H1 (cell line): ENCODE measurements at regions not wholly inside any gene's neighbourhood (a gene's known extent, or its start where the extent isn't known, plus 50 kb on each side); places are given as distances from the start of the nearest gene placed in this dataset.
A peak's percentile ranks its signal among the peaks of the same experiment; 100 is the strongest.
"Not testable (repeated sequence)": the region's sequence is repeated elsewhere in the genome, so short reads cannot be mapped to it uniquely, and the experiment has no call there.

Experiments used
- CTCF ChIA-PET: fragments of 300-600 bp; sonication (Branson Sonifier 250); formaldehyde crosslinking; loops from one replicate; lab custom pipeline; 2021; ENCODE audit not compliant: partially characterized antibody; lab: Charles Lee
- POLR2A ChIA-PET: fragments of 300-600 bp; sonication (Branson Sonifier 250); formaldehyde crosslinking; loops from one replicate; lab custom pipeline; 2021; ENCODE audit warnings: inconsistent platforms; ENCODE audit not compliant: partially characterized antibody; lab: Charles Lee
- DNase-seq, 2 experiments: peaks; one replicate each; pipeline versions ENCODE4 v3.0.0 to v3.0.0-alpha.2; 2010 to 2022; ENCODE audit warnings: low spot score in 2 of 2, low read depth in 1 of 2, mixed read lengths in 1 of 2
- FAIRE-seq: peaks from 2 replicates; lab custom pipeline; 2011; peaks lifted over from hg19 to GRCh38; lab: Jason Lieb, UNC
- H2AFZ ChIP-seq: 2 replicates; pipeline ENCODE4 v1.8.1; 2012; ENCODE audit warnings: low read length, inconsistent platforms
- H2AK5ac ChIP-seq: 2 replicates; pipeline ENCODE4 v1.6.1; 2013; ENCODE audit warnings: low read depth, low read length
- H2BK120ac ChIP-seq: replicated peaks from 2 replicates; pipeline ENCODE3; 2013; ENCODE audit warnings: low read depth, low read length, inconsistent platforms
- H2BK12ac ChIP-seq: 2 replicates; pipeline ENCODE4 v1.6.1; 2013; ENCODE audit warnings: low read depth, low read length
- H2BK15ac ChIP-seq: 2 replicates; pipeline ENCODE4 v1.6.1; 2013; ENCODE audit warnings: low read length
- H2BK20ac ChIP-seq: 2 replicates; pipeline ENCODE4 v1.6.1; 2013; ENCODE audit warnings: low read length
- H2BK5ac ChIP-seq: 2 replicates; pipeline ENCODE4 v1.6.1; 2013; ENCODE audit warnings: low read depth, low read length
- H3K14ac ChIP-seq: 2 replicates; pipeline ENCODE4 v1.6.1; 2013; ENCODE audit warnings: inconsistent platforms; ENCODE audit not compliant: insufficient read length
- H3K18ac ChIP-seq: 2 replicates; pipeline ENCODE4 v1.6.1; 2013; ENCODE audit warnings: low read length; ENCODE audit errors: extremely low read depth
- H3K23ac ChIP-seq: 2 replicates; pipeline ENCODE4 v1.6.1; 2013; ENCODE audit warnings: inconsistent platforms; ENCODE audit not compliant: insufficient read length
- H3K23me2 ChIP-seq: 2 replicates; pipeline ENCODE4 v1.6.1; 2013; ENCODE audit warnings: low read depth, low read length
- H3K27ac ChIP-seq: 2 replicates; pipeline ENCODE4 v1.6.1; 2011; ENCODE audit warnings: low read depth, low read length, inconsistent platforms
- H3K27me3 ChIP-seq, 4 experiments: replicated peaks in 1 of 4; 1 replicate in 1 of 4; 2 replicates in 3 of 4; pipeline versions ENCODE4 v1.6.1 to v1.8.1; 2011 to 2013; ENCODE audit warnings: low read length in 3 of 4, mild to moderate bottlenecking in 3 of 4, inconsistent platforms in 2 of 4, mixed read lengths in 2 of 4, moderate library complexity in 1 of 4; ENCODE audit not compliant: control insufficient read depth in 3 of 4, insufficient read depth in 3 of 4; ENCODE audit errors: extremely low read depth in 1 of 4
- H3K36me3 ChIP-seq, 4 experiments: 2 replicates each; pipeline versions ENCODE4 v1.6.1 to v1.8.1; 2011 to 2013; ENCODE audit warnings: mild to moderate bottlenecking in 4 of 4, low read length in 3 of 4, moderate library complexity in 2 of 4, control low read depth in 1 of 4, inconsistent platforms in 1 of 4; ENCODE audit not compliant: insufficient read depth in 4 of 4, control insufficient read depth in 2 of 4
- H3K4ac ChIP-seq: replicated peaks from 2 replicates; pipeline ENCODE3; 2013; ENCODE audit warnings: low read length, low read depth, mixed read lengths, inconsistent platforms; ENCODE audit not compliant: insufficient read length
- H3K4me1 ChIP-seq, 4 experiments: replicated peaks in 1 of 4; 1 replicate in 1 of 4; 2 replicates in 3 of 4; pipeline versions ENCODE4 v1.6.1 to v1.8.1; 2011 to 2013; ENCODE audit warnings: low read length in 3 of 4, inconsistent platforms in 2 of 4, mixed read lengths in 1 of 4; ENCODE audit not compliant: insufficient read depth in 4 of 4, control insufficient read depth in 3 of 4
- H3K4me2 ChIP-seq, 2 experiments: 2 replicates each; pipeline versions ENCODE4 v1.6.1 to v1.8.1; 2011 to 2013; ENCODE audit warnings: low read depth in 2 of 2, low read length in 2 of 2, control low read depth in 1 of 2, inconsistent platforms in 1 of 2, mild to moderate bottlenecking in 1 of 2; ENCODE audit not compliant: insufficient read depth in 1 of 2
- H3K4me3 ChIP-seq, 4 experiments: fragments of 200-600, 300-600 bp in 1 of 4; sonication (generic), shearing (Covaris generic), sonication (Bioruptor Twin) in 1 of 4; 2 replicates each; pipeline versions ENCODE4 v1.5.1 to v1.8.1; 2011 to 2016; ENCODE audit warnings: low read length in 4 of 4, low read depth in 3 of 4, control low read depth in 2 of 4, inconsistent platforms in 2 of 4, mild to moderate bottlenecking in 2 of 4, mixed read lengths in 1 of 4, moderate library complexity in 1 of 4; ENCODE audit not compliant: insufficient read depth in 2 of 4; ENCODE audit errors: extremely low read depth in 1 of 4
- H3K56ac ChIP-seq: replicated peaks from 2 replicates; pipeline ENCODE3; 2013; ENCODE audit warnings: low read depth, mild to moderate bottlenecking, mixed read lengths, low read length, inconsistent platforms; ENCODE audit not compliant: insufficient read length
- H3K79me1 ChIP-seq: 2 replicates; pipeline ENCODE4 v1.6.1; 2013; ENCODE audit warnings: low read depth, low read length, control low read depth
- H3K79me2 ChIP-seq, 2 experiments: 2 replicates each; pipeline versions ENCODE4 v1.6.1 to v1.8.1; 2012 to 2013; ENCODE audit warnings: low read length in 2 of 2, mild to moderate bottlenecking in 2 of 2, inconsistent platforms in 1 of 2; ENCODE audit not compliant: insufficient read depth in 2 of 2, control insufficient read depth in 1 of 2
- H3K9ac ChIP-seq, 4 experiments: replicated peaks in 1 of 4; 1 replicate in 1 of 4; 2 replicates in 3 of 4; pipeline versions ENCODE4 v1.6.1 to v1.8.1; 2011 to 2013; ENCODE audit warnings: low read depth in 3 of 4, low read length in 3 of 4, control low read depth in 2 of 4, mild to moderate bottlenecking in 2 of 4, moderate library complexity in 2 of 4, inconsistent platforms in 1 of 4; ENCODE audit errors: extremely low read depth in 1 of 4
- H3K9me3 ChIP-seq, 2 experiments: 2 replicates each; pipeline versions ENCODE4 v1.6.1 to v1.8.1; 2012 to 2013; ENCODE audit warnings: mild to moderate bottlenecking in 2 of 2, moderate library complexity in 2 of 2, control low read depth in 1 of 2, inconsistent platforms in 1 of 2, low read depth in 1 of 2, low read length in 1 of 2, mixed read lengths in 1 of 2; ENCODE audit not compliant: insufficient read depth in 2 of 2
- H4K20me1 ChIP-seq, 2 experiments: replicated peaks in 1 of 2; 2 replicates each; pipeline versions ENCODE3 to v1.8.1; 2011 to 2013; ENCODE audit warnings: inconsistent platforms in 2 of 2, low read length in 2 of 2, mild to moderate bottlenecking in 1 of 2; ENCODE audit not compliant: insufficient read depth in 2 of 2, control insufficient read depth in 1 of 2
- H4K5ac ChIP-seq: 2 replicates; pipeline ENCODE4 v1.6.1; 2013; ENCODE audit warnings: low read length, low read depth, mixed read lengths, inconsistent platforms; ENCODE audit not compliant: insufficient read length
- H4K8ac ChIP-seq: 2 replicates; pipeline ENCODE4 v1.8.0; 2013; ENCODE audit warnings: mild to moderate bottlenecking, moderate library complexity, low read length, inconsistent platforms; ENCODE audit not compliant: insufficient read depth; ENCODE audit errors: extremely low read depth
- H4K91ac ChIP-seq: replicated peaks from 2 replicates; pipeline ENCODE3; 2013; ENCODE audit warnings: low read length, mixed read lengths, inconsistent platforms; ENCODE audit not compliant: insufficient read length
- WGBS, 2 experiments: shearing (Covaris generic) in 1 of 2; methylation state at CpG; one replicate each; pipeline versions ENCODE4 v1.1.6 to v1.1.7; 2013 to 2015; ENCODE audit warnings: low lambda C conversion rate in 2 of 2, mixed read lengths in 2 of 2, inconsistent platforms in 1 of 2, low coverage in 1 of 2, missing lambda C conversion rate in 1 of 2; ENCODE audit not compliant: insufficient replicate concordance in 2 of 2, insufficient coverage in 1 of 2, insufficient read length in 1 of 2; ENCODE audit errors: extremely low coverage in 1 of 2, missing lambda C conversion rate in 1 of 2; 5-methylcytosine and 5-hydroxymethylcytosine counted together

DNA sequence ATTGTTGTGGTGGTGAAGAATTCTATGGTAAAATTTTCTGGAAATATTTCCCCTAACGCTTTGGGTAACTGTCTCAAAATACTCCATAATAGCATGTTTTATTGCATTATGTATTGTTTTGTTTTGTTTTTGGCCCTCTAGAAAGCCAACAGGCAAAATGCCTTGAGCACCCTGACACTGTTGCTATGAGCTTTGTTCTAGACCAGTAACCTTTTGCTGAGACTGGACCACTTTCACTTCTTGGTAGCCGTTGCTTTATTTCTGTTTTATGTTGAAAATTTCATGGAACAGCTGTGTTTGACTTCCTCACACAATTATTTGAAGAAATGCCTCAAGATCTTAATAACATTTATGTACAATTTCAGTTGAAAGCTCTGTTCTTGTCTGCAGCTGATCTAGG lies 374.2 kb downstream of the CDY2B start:
- POLR2A ChIA-PET, H3K9me3 ChIP-seq, H2BK120ac ChIP-seq, H3K36me3 ChIP-seq, H4K20me1 ChIP-seq, H3K9ac ChIP-seq, H4K5ac ChIP-seq, H4K8ac ChIP-seq, H2BK5ac ChIP-seq, H2AFZ ChIP-seq, H3K56ac ChIP-seq, H2BK12ac ChIP-seq, H3K23ac ChIP-seq, H3K18ac ChIP-seq, H3K79me2 ChIP-seq, H3K4ac ChIP-seq, H3K4me1 ChIP-seq, H3K4me2 ChIP-seq, CTCF ChIA-PET, H3K14ac ChIP-seq, H3K4me3 ChIP-seq, H2AK5ac ChIP-seq, H3K27me3 ChIP-seq, H3K79me1 ChIP-seq, H2BK20ac ChIP-seq, H4K91ac ChIP-seq, DNase-seq, H3K23me2 ChIP-seq, H3K27ac ChIP-seq, H2BK15ac ChIP-seq: not testable (repeated sequence)
- FAIRE-seq: peak; percentile 66
- no CpG with 5 or more reads among the region's 2 CpGs for WGBS, 2 experiments

DNA sequence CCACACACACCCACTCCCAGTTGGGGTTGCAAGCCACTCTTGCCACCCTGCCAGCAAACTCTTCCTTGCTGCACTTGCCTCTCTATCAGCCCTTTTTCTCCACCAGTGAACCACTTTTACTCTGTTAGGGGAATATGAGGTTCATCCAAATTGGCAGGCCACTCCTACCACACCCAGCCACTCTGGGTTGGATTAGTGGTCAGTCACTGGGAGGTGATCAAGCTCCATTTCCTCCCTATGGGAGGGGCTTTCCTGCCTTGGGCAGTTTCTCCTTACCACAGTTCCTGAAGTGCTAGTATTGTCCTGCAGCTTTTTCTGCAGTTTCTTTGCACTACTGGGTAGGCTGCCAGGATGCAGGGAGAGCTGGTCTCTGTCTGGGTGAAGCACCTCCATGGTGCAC lies 395.3 kb downstream of the CDY2B start:
- H3K4me2 ChIP-seq, H3K23ac ChIP-seq, H3K36me3 ChIP-seq, H2BK12ac ChIP-seq, H2AK5ac ChIP-seq, H3K18ac ChIP-seq, H3K9ac ChIP-seq, FAIRE-seq, H4K91ac ChIP-seq, H3K79me1 ChIP-seq, H3K4ac ChIP-seq, H3K27me3 ChIP-seq, H4K5ac ChIP-seq, H3K56ac ChIP-seq, H3K9me3 ChIP-seq, H2AFZ ChIP-seq, H4K20me1 ChIP-seq, H3K4me3 ChIP-seq, H3K27ac ChIP-seq, H2BK5ac ChIP-seq, H2BK15ac ChIP-seq, H3K4me1 ChIP-seq, H3K79me2 ChIP-seq, H2BK120ac ChIP-seq, CTCF ChIA-PET, H3K23me2 ChIP-seq, H4K8ac ChIP-seq, POLR2A ChIA-PET, DNase-seq, H2BK20ac ChIP-seq, H3K14ac ChIP-seq: not testable (repeated sequence)
